A549 (cell line): ENCODE measurements at regions not wholly inside any gene's neighbourhood (a gene's known extent, or its start where the extent isn't known, plus 50 kb on each side); places are given as distances from the start of the nearest gene placed in this dataset.

Experiments
- ATAC-seq, 2 experiments: fragments of 200-7000 bp in 1 of 2; fragments of >200 bp in 1 of 2; cut with Nextera tagmentation in 1 of 2; cut with Tn5 transposase in 1 of 2; 3 replicates each; pipeline versions ENCODE4 v1.8.0 to v1.9.1; 2018 to 2020; ENCODE audit warnings: mild to moderate bottlenecking in 1 of 2, moderate library complexity in 1 of 2
- CTCF ChIA-PET: fragments of 300-600 bp; sonication (Branson Sonifier 250); formaldehyde crosslinking; extraction: SDS; loops from one replicate; lab custom pipeline; 2021; ENCODE audit warnings: antibody characterized with exemption, inconsistent platforms; lab: Yijun Ruan, JAX
- POLR2A ChIA-PET: fragments of 350-600 bp; formaldehyde crosslinking; extraction: SDS; loops from one replicate; lab custom pipeline; 2021; ENCODE audit warnings: antibody characterized with exemption, inconsistent platforms; lab: Yijun Ruan, JAX
- DNase-seq, 2 experiments: peaks; one replicate each; pipeline versions ENCODE4 v3.0.0 to v3.0.0-alpha.2; 2011 to 2016; ENCODE audit warnings: low read depth in 1 of 2, low spot score in 1 of 2
- FAIRE-seq: peaks from 2 replicates; lab custom pipeline; 2011; peaks lifted over from hg19 to GRCh38; lab: Jason Lieb, UNC
- H3K27ac ChIP-seq, 2 experiments: fragments of >200 bp; sonication (Bioruptor Twin); formaldehyde crosslinking; 3 replicates each; pipeline ENCODE4 v1.5.1; 2016 to 2017
- H3K4me1 ChIP-seq: fragments of >200 bp; sonication (Bioruptor Twin); formaldehyde crosslinking; 3 replicates; pipeline ENCODE4 v1.6.1; 2016
- H3K4me2 ChIP-seq: fragments of >200 bp; sonication (Bioruptor Twin); formaldehyde crosslinking; 3 replicates; pipeline ENCODE4 v1.6.1; 2016
- H3K4me3 ChIP-seq: fragments of >200 bp; sonication (Bioruptor Twin); formaldehyde crosslinking; 3 replicates; pipeline ENCODE4 v1.5.1; 2016
- H3K9me3 ChIP-seq: fragments of >200 bp; sonication (Bioruptor Twin); formaldehyde crosslinking; 3 replicates; pipeline ENCODE4 v1.6.1; 2016
- BCL3 ChIP-seq: fragments of >200 bp; sonication (Bioruptor Twin); formaldehyde crosslinking; IDR thresholded peaks from 3 replicates; pipeline ENCODE4 v1.6.1; 2016
- CBX8 ChIP-seq: fragments of 200-600 bp; sonication (generic); IDR thresholded peaks from 2 replicates; pipeline ENCODE4 v1.6.1; 2016
- CEBPB ChIP-seq, 2 experiments: fragments of >200 bp in 1 of 2; sonication (Bioruptor Twin) in 1 of 2; formaldehyde crosslinking in 1 of 2; IDR thresholded peaks; 2 replicates each; pipeline ENCODE4 v1.6.1; 2012 to 2016
- CHD4 ChIP-seq: fragments of 200-600 bp; sonication (generic); IDR thresholded peaks from 2 replicates; pipeline ENCODE4 v1.6.1; 2016; ENCODE audit warnings: antibody characterized with exemption, mild to moderate bottlenecking, borderline replicate concordance
- EHMT2 ChIP-seq: fragments of 200-600 bp; sonication (generic); IDR thresholded peaks from 2 replicates; pipeline ENCODE4 v1.6.1; 2016; ENCODE audit warnings: antibody characterized with exemption, low read depth, mild to moderate bottlenecking, moderate library complexity
- FOSB ChIP-seq: fragments of 250-450 bp; sonication (Bioruptor Pico); IDR thresholded peaks from 2 replicates; pipeline ENCODE4 v1.5.0; 2020; ENCODE audit warnings: mild to moderate bottlenecking, moderate library complexity
- FOXS1 ChIP-seq: fragments of 250-450 bp; sonication (Bioruptor Pico); IDR thresholded peaks from 2 replicates; pipeline ENCODE4 v1.5.0; 2020; ENCODE audit warnings: mild to moderate bottlenecking, moderate library complexity
- GATA3 ChIP-seq: IDR thresholded peaks from 2 replicates; pipeline ENCODE4 v1.6.1; 2012; ENCODE audit warnings: borderline replicate concordance
- HDAC2 ChIP-seq: fragments of 200-600 bp; sonication (generic); IDR thresholded peaks from 2 replicates; pipeline ENCODE4 v1.6.1; 2016
- HOXA7 ChIP-seq: fragments of 250-450 bp; sonication (Bioruptor Pico); IDR thresholded peaks from 2 replicates; pipeline ENCODE4 v1.5.0; 2020; ENCODE audit warnings: mild to moderate bottlenecking, moderate library complexity
- HOXB5 ChIP-seq: fragments of 250-450 bp; sonication (Bioruptor Pico); IDR thresholded peaks from 2 replicates; pipeline ENCODE4 v1.5.0; 2020; ENCODE audit warnings: mild to moderate bottlenecking, moderate library complexity
- JUN ChIP-seq, 2 experiments: fragments of >200 bp; sonication (Bioruptor Twin); formaldehyde crosslinking; IDR thresholded peaks; 2 replicates in 1 of 2; 3 replicates in 1 of 2; pipeline ENCODE4 v1.6.1; 2016 to 2017
- KDM5A ChIP-seq: fragments of 200-600 bp; sonication (generic); IDR thresholded peaks from 2 replicates; pipeline ENCODE4 v1.6.1; 2016; ENCODE audit warnings: antibody characterized with exemption, mild to moderate bottlenecking
- MYC ChIP-seq: IDR thresholded peaks from 2 replicates; pipeline ENCODE4 v1.6.1; 2012; ENCODE audit warnings: mild to moderate bottlenecking, inconsistent platforms, low read length, improper control_type of control experiment, borderline replicate concordance
- NR3C1 ChIP-seq: fragments of >200 bp; sonication (Bioruptor Twin); formaldehyde crosslinking; IDR thresholded peaks from 3 replicates; pipeline ENCODE4 v1.6.1; 2017
- POLR2A ChIP-seq: IDR thresholded peaks from 2 replicates; pipeline ENCODE4 v1.6.1; 2012; ENCODE audit warnings: mild to moderate bottlenecking, low read length
- POLR2AphosphoS2 ChIP-seq: conservative IDR thresholded peaks from 2 replicates; pipeline ENCODE4 v1.6.1; 2012; ENCODE audit warnings: low read length, improper control_type of control experiment, inconsistent platforms
- RAD21 ChIP-seq, 2 experiments: fragments of >200 bp in 1 of 2; sonication (Bioruptor Twin) in 1 of 2; formaldehyde crosslinking in 1 of 2; IDR thresholded peaks in 1 of 2; conservative IDR thresholded peaks in 1 of 2; 2 replicates in 1 of 2; 3 replicates in 1 of 2; pipeline ENCODE4 v1.6.1; 2012 to 2018; ENCODE audit warnings: inconsistent platforms in 1 of 2
- RARB ChIP-seq: fragments of 250-450 bp; sonication (Bioruptor Pico); IDR thresholded peaks from 2 replicates; pipeline ENCODE4 v1.8.0; 2021; ENCODE audit warnings: mild to moderate bottlenecking, moderate library complexity
- REST ChIP-seq: fragments of 200-600 bp; sonication (generic); IDR thresholded peaks from 2 replicates; pipeline ENCODE4 v1.6.1; 2016; ENCODE audit warnings: antibody characterized with exemption, mild to moderate bottlenecking, moderate library complexity
- RFX5 ChIP-seq: fragments of 450-650 bp; IDR thresholded peaks from 2 replicates; pipeline ENCODE4 v1.7.1; 2014; ENCODE audit warnings: antibody characterized with exemption, mild to moderate bottlenecking, moderate library complexity
- TFCP2L1 ChIP-seq: fragments of 250-450 bp; sonication (Bioruptor Pico); IDR thresholded peaks from 2 replicates; pipeline ENCODE4 v1.5.0; 2021; ENCODE audit warnings: mild to moderate bottlenecking
- ZFP36 ChIP-seq: fragments of 450-650 bp; IDR thresholded peaks from 2 replicates; pipeline ENCODE4 v1.6.1; 2014; ENCODE audit warnings: borderline replicate concordance; ENCODE audit not compliant: partially characterized antibody
- ZNF302 ChIP-seq: fragments of 250-450 bp; sonication (Bioruptor Pico); IDR thresholded peaks from 2 replicates; pipeline ENCODE4 v1.9.0; 2021; ENCODE audit warnings: inconsistent platforms, mild to moderate bottlenecking, moderate library complexity
- ZSCAN20 ChIP-seq: fragments of 250-450 bp; sonication (Bioruptor Pico); IDR thresholded peaks from 2 replicates; pipeline ENCODE4 v1.8.0; 2022; ENCODE audit warnings: mild to moderate bottlenecking, moderate library complexity
- WGBS: methylation state at CpG from one replicate; pipeline ENCODE4 v1.1.6; 2017; ENCODE audit errors: missing lambda C conversion rate; 5-methylcytosine and 5-hydroxymethylcytosine counted together
- TF ChIP-seq, protein P1 (sequence below): IDR thresholded peaks from 2 replicates; pipeline ENCODE4 v1.6.1; 2012

DNA sequence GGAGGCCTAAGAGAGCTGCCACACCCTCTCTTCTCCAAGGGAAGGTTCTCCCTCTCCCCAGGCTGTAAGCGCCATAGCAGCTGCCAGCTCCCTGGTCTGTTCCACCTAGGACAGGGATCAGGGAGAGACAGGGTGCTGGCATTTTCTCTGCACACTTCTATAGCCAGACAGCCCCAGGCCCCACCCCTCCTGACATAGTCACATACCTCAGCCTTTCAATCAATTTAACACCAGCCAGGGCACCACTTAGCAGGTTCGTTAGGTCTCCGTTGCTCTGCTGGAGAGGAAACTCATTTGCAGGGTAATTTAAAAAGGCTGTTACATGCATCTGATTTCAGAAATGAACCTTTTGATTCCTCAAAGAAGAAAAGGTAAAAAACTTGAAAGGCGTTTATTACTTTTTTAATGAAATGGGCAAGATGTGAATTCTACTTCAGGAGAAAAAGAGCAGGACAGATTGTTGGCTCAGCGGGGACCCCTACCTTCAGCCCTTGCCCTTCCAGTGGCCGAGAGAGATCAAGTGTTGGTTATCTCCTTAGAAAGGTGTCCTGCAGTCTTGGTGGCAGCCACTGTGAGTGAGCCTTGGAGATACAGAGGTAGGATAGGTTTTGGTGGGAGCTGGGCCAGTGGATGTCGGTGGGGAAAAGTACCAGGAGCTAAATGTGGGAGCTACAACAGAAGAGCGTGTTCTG lies 180.5 kb upstream of the GALNT17 start:
- H3K4me3 ChIP-seq: no peak overlapping the region
- no peak for DNase-seq
- H3K27ac ChIP-seq: no peak overlapping the region
- TF ChIP-seq MYC (no peak), KDM5A (no peak), EHMT2 (no peak), POLR2A (no peak), RFX5 (no peak), POLR2AphosphoS2 (no peak), HDAC2 (no peak), TFCP2L1 (CRISPR knock-in tag) (no peak), HOXB5 (CRISPR knock-in tag) (no peak)
- TF ChIP-seq, all 56 proteins: peak for 0
- no peak overlapping the region for H3K4me2 ChIP-seq
- no peak for FAIRE-seq
- H3K9me3 ChIP-seq: peaks cover 4% of the 10 kb centered on the region; the same call in 1 of the 3 replicates
- no peaks in the 10 kb centered on the region for H3K4me1 ChIP-seq
- ChIA-PET CTCF (no interaction called here), POLR2A (no interaction called here)
- no peak for ATAC-seq
- 7% methylated on average over 8 of the region's 8 CpGs for WGBS

GRCh38 chr7:70952311-70952710 lies 179.6 kb upstream of the GALNT17 start:
- Histone ChIP-seq H3K9me3 (peaks cover 4% of the 10 kb centered on the region; the same call in 1 of the 3 replicates), H3K4me2 (no peak overlapping the region), H3K4me3 (no peak overlapping the region), H3K4me1 (no peaks in the 10 kb centered on the region), H3K27ac (no peak overlapping the region)
- CTCF ChIA-PET: no interaction called here
- WGBS: 29% methylated on average over 8 of the region's 8 CpGs
- DNase-seq (no peak), FAIRE-seq (no peak), ATAC-seq (no peak)
- TF ChIP-seq KDM5A (no peak), FOSB (no peak), CBX8 (no peak), REST (no peak), HOXA7 (no peak), JUN (IDR thresholded peaks at IDR 0.05) (no peak), CHD4 (no peak)
- POLR2A ChIA-PET: no interaction called here

GRCh38 chr7:70953331-70953741 lies 178.6 kb upstream of the GALNT17 start:
- H3K4me3 ChIP-seq: no peak overlapping the region
- H3K27ac ChIP-seq: no peak overlapping the region
- CTCF ChIA-PET: no interaction called here
- POLR2A ChIA-PET: no interaction called here
- ATAC-seq (no peak), DNase-seq (no peak), FAIRE-seq (no peak)
- WGBS: 10% methylated on average over 6 of the region's 6 CpGs
- no peaks in the 10 kb centered on the region for H3K4me1 ChIP-seq
- H3K9me3 ChIP-seq: peaks cover 4% of the 10 kb centered on the region; the same call in 1 of the 3 replicates
- TF ChIP-seq HDAC2 (no peak), HOXB5 (CRISPR knock-in tag) (no peak), ZSCAN20 (CRISPR knock-in tag) (no peak), CEBPB (IDR thresholded peaks at IDR 0.05) (no peak), CHD4 (no peak), GATA3 (no peak), KDM5A (no peak), RARB (CRISPR knock-in tag) (no peak), TFCP2L1 (CRISPR knock-in tag) (no peak), RAD21 (conservative IDR thresholded peaks at IDR 0.05 in 1 of 2, IDR thresholded peaks at IDR 0.05 in 1 of 2) (no peak), FOXS1 (CRISPR knock-in tag) (no peak), ZNF302 (no peak), BCL3 (no peak), NR3C1 (no peak), ZFP36 (no peak)
- TF ChIP-seq, protein P1, sequence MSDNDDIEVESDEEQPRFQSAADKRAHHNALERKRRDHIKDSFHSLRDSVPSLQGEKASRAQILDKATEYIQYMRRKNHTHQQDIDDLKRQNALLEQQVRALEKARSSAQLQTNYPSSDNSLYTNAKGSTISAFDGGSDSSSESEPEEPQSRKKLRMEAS: no peak
- no peak overlapping the region for H3K4me2 ChIP-seq
